HG03039 (cell line): ENCODE measurements at regions not wholly inside any gene's neighbourhood (a gene's known extent, or its start where the extent isn't known, plus 50 kb on each side); places are given as distances from the start of the nearest gene placed in this dataset.

Source experiments
- ATAC-seq: cut with Tn5 transposase; IDR thresholded peaks from one replicate; pipeline ENCODE4 v1.9.1; 2021; ENCODE audit warnings: mild to moderate bottlenecking, moderate library complexity; ENCODE audit not compliant: unreplicated experiment

DNA sequence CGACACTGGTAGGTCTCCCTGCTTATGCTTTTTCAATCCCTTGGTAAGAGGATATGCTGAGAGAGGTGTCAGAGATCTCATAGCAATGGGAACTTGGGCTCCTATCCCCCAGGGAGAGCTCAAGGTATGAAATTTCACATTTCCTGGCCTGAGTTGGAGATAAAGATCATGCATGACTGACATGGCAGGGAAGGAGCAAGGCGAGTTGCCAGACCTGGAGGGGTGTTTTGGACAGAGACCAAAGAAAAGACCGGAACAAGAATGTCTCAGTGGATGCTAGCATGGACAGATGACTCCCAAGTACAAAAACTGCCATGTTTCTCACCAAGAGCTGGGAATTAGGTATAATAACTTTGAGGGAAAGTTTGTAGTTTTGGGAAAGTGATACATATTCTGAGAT, 334.1 kb upstream of the B3GALT2 start:
- ATAC-seq: no peak

DNA sequence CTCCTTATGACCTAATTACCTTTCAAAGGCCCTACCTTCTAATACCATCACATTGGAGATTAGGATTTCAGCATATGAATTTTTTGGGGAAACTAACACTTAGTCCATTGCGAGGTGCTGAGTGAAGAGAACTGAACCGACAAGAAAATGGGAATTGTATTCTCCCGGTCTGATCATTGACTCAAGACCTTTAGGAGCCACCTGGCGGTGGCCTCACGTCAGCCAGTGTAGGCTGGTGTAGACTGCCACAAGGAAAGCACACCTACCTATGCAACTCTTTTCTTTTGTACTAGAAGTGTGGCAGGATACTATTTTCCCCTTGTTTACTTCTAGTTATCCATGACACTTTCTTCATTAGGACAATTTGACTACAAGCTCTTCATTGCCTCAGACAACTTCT, 333.5 kb upstream of the B3GALT2 start:
- no peak for ATAC-seq

DNA sequence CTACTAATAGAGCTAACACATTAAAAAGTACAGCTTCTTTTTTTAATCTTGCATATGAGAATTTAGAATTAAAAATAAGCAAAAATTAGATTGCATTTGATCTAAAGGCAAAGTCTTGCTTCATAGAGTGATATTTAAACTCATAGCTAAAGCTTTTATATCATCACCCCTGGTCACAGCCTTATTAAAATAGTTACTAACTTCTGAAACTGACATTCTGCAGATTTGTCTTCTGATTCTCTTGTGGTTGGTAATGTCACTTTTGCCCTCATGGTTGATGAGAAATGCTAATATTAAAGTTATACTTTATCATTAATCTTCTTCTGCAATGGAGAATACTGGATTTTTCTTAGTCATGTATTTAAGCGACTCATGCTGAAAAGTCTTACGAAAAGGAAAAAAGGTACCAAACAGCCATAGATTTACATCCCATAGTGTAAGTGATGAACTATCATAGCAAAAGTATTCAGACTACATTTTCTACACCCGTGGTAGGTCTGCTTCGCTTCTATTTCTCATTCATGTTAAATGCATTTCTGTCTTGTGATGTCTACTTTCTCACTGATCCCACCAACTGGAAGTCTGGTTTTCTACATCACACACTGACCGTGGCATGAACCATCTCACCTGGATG, 330.5 kb upstream of the B3GALT2 start:
- ATAC-seq: no peak

DNA sequence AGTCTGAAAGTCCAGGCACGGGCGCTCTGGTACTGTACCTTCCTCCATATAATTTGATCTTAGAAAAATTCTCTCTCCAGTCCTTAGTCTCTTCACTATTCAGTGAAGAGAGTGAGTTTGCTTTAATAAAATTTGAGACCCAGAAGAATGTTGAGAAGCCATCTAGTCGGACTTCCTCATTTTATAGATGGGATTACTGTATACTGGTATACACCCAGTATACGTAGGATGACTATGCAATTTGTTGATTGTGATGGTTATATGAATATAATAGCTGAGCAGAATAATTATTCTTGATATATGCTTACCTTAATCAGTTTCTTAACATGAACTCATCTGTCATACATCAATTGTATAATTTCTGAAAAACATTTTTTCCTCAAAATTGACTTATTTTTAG, 328.0 kb upstream of the B3GALT2 start:
- ATAC-seq: no peak

DNA sequence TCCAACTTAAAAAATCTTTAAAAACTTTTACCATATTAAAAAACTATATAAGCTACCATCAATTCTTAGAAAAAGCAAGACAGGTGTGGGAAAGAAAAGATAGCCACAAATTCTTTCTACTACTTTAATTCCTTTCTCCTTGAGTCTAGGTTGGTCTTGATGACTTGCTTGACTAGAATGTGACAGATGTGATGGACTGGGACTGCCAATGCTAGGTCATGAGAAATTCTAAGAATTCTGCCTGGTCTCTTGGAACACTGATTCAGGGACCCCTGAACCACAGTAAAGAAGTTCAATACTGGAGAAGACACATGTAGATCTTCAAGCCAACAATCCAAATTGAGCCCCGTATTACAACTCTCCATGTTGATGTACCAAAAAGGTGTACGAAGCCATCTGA, 326.6 kb upstream of the B3GALT2 start:
- ATAC-seq: no peak

DNA sequence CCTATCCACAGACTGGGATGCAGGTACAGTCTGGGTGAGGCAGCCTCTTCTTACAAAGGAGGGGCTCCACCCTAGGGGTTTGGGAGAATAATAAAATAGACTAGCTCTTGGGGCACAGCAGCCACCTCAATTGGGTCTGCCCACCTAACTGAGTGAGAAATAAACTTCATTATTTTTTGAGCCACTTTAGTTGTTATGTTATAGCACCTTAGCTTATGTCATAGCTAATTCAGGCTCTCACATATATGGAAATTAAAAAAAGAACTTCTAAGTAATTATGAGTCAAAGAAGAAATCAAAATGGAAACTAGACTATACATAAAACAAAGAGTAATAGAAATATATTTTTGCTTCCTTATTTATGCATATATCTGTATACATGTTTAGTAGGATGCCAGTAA, 318.5 kb upstream of the B3GALT2 start:
- no peak for ATAC-seq

DNA sequence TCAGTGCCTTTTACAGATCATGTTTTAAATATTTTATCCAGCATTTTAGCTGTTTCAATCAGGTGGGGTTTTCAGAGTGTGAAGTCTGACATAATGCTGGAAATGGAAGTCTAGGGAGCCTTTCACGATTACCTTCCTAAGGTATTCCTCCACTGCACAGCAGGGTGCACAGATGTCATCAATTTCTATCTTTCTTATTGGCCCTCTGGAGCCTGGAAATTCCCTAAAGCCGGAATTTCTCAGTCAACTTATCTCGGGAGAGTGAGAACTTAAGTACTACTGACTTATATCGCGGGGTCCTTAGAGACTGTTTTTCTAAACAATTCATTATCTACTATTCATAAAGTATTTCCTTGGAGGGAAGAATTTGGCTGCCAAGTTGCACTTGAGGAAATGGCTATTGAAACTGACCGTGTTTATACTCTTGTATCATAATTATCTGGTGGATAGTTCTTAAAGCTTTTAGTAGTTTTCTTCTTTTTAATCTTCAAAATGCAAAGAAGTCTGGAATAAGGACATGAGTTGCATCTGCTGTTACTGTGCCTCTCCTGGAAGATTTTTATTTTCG, 311.8 kb upstream of the B3GALT2 start:
- no peak for ATAC-seq

DNA sequence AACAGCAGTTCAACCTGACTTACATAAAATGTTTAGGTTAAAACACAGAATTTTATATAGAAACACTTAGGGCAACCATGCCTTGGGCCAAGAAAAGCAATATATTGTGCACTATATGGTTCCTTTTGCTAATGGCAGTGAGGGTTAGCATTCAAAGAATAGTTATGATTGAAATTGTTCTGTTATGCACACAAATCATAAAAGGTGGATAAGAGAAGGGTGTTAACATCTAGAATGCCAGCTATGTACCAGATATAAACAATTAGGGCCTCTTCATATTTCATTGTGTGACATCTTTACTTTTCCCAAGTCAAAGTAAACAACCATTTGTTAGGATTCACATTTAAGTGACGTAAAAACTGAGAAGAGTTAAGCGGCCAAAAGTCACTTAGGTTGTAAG, 308.0 kb upstream of the B3GALT2 start:
- no peak for ATAC-seq

DNA sequence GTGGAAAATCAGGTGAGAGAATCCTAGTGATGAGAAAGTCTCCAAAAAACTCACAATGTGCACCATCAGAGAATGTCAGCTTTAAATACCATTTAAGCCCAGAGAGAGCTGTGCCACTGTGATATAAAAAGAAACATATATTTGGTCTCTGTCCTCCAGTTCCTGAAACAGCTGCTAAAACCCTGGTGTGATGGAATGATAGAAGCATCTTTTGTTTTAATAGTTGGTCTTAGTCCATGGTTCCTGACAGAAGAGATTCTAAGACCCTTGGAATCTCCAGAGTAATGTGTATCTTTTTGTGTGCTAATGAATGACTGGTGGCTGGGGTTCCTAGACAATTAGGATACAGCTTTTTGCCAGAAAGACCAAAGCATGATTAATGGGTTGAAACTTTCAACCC, 302.8 kb upstream of the B3GALT2 start:
- ATAC-seq: no peak

DNA sequence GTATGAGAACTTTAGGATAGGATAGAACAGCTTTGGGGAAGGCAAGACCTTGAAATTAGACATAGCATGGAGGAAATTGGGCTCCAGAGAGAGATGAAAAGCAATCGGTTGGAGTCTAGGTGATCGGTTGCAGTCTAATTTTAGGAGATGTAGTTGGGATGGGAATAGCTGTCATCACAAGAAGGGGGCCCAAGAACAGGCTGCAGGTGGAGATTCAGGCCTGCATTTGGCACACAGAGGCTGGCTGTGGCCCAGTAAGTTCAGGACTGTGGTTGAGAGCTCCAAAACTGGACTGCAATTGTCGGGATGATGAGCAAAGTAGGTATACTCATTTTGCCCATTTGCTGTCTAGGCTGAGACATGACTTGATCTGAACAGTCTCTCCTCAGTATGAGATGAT, 301.3 kb upstream of the B3GALT2 start:
- ATAC-seq: no peak

DNA sequence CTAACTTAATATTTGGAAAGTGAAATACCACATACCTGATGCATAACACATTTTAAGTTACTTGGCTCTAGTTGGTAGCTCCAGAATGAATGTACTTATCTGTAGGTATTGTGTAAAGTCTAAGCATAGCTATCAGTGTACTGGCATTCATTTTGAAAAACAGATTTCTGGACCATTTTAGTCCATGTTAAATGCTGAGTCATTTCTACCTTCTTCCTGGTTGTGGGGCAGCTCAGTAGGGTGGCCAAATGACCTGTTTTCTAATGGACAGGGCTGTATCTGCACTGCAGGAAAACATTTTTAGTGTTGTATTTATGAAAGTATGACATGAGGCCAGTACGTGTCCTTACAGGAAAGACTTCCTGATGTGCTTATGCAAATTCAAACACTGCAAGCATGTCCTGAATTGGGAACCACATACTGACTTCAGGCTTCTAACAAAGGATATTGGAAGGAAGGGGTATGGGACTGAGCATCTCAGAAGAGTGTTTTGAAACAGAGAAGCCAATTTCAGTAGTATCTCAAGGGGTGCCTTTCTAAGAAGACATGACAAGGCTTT, 300.3 kb upstream of the B3GALT2 start:
- ATAC-seq: no peak

DNA sequence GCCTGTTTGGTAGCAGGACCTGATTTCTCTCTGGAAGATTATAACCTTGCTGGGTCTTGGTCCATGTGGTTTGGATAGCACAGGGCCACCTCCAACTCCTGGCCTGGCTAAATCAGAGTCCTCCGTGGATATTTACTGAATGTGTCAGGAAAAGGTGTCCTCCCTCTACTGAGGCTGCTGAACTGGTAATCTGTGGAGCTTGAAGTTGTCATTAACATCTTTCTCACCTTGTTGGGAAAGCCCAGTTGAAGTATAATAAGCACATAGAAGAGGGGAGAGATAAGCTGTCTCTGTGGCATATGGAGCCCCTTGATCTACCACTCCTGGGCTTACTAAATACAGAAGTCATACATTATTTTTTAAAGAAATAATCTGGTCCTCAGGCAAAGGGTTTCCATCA, 294.3 kb upstream of the B3GALT2 start:
- ATAC-seq: no peak

DNA sequence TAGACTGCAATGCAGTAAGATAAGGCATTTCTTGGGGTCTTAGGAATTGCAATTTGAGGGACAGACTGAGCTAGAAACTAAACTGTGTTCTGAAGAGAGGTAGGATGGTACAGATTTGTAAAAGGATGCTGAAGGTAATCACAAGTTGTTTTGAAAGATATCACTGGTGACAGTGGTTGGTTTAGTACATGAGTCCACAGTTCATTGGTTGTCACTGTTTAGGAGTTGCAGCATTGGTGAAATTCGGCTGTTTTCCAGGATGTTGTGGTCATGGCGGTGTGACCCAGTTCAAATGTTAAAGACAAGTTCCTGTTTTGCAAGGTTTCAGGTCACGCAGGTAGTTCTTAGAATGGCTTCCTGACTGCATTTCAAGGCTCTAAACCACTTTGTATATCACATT, 292.8 kb upstream of the B3GALT2 start:
- peak; percentile 97 for ATAC-seq

DNA sequence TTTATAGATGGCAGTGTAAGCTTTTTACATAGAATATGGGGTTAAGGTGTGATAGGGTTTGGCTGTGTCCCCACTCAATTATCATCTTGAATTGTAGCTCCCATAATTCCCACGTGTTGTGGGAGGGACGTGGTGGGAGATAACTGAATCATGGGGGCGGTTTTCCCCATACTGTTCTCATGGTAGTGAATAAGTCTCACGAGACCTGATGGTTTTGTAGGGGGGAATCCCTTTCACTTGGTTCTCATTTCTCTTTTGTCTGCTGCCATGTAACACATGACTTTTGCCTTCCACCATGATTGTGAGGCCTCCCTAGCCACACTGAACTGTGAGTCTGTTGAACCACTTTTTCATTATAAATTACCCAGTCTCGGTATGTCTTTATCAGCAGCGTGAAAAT, 290.3 kb upstream of the B3GALT2 start:
- ATAC-seq: no peak

DNA sequence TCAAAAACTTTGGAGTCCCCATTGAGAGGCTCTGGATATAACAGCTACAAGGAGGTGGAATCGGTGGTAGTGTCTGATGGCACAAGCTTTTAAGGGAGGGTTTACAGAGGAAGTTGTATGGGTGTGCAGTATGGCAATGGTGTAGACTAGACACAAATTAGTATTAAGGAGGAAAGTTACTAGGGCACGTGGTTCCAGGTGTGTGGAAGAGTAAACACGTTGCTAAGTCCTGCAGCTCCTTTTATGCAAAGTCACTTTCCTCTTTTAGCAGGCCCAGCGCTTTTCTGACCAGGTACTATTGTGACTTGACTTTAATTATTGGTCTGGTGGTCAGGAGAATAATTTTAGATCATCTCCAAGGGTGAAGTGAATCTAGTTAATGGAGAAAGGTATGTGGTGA, 287.5 kb upstream of the B3GALT2 start:
- no peak for ATAC-seq

DNA sequence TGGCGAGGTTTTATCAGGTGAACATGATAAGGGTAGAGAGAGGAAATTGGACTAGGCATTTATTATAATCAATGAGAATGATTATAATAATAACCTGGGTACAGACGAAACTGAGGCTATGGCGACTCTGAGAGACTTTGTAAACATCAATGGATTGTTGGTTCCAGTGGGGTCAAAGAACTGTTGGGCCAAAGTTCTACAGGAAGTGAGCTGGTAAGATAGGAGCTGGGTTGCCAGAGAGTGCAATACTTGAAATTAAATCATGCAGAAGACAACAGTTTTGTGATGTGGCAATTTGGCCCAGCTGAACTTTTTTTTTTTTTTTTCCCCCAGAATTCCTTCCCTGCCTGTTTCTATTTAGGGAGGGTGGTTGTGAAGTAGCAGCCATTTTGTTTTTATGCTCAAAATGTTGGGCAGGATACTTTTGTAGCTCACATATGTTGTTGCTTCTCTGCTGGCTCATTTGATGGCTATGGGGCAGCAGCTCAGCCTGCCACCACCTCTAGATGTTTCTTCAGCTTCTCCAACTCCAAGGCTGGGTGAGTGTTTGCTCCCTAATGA, 286.5 kb upstream of the B3GALT2 start:
- ATAC-seq: no peak

DNA sequence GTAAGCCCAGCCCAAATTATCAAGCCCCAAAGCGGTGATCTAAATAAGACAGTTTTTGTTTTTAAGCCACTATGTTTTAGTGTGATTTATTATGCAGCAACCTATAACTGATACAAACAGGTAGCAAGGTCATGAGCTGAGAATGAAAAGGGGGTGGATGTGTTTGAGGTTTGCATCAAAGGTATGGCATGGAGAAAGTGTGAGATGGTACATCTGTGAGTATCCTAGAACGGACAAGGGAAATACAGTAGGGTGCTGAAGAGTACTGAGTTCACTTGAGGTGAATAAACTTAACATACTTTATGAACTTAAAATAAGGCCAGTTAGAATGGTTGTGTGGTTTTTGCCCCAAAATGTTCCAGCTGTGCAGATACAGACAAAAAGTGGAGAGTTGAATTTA, 286.0 kb upstream of the B3GALT2 start:
- no peak for ATAC-seq

DNA sequence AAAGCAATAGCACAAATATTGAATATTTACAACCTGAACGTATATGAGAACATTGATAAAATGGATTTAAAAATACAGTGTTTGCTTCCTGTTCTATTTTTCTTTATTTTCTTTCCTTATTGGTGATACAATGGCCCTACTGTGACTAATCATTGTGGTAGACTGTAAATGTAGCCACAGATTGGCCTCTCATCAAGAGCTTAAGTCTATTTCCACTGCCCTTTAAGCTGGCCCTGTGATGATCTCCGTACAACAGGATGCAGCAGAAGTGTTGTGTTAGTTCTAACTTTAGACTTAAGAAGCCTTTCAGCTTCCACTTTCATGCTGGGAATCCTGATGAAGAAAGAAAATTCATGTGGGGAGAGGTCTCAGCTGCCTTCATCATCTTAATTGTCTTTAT, 285.6 kb upstream of the B3GALT2 start:
- ATAC-seq: no peak

DNA sequence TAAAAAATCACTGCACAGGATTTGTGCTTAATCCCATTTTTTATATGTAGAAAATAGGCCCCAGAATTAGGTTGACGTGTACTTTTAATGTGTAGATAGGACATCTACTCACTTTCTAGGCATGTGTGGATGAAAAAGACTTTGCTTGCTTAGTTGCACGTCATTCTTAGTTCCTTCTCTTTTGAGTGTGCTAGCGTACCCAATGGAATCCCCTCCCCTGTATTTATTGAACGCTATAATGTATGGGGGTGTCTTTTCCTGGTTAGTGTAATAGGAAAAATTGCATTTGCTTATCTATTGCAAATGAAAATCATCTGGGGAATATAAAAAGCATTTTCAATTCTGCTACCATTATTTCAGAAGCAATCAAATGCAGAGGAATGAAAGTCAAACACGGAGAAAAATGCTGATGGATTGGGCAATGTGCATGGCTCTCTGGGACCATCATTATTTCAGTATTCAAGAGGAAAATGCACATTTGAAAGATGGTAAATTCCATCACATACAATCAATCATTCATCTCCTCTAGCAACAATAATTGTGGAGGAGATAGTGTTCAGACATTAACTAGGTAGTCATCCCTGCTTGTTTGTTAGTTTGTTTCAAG, 277.0 kb upstream of the B3GALT2 start:
- no peak for ATAC-seq

DNA sequence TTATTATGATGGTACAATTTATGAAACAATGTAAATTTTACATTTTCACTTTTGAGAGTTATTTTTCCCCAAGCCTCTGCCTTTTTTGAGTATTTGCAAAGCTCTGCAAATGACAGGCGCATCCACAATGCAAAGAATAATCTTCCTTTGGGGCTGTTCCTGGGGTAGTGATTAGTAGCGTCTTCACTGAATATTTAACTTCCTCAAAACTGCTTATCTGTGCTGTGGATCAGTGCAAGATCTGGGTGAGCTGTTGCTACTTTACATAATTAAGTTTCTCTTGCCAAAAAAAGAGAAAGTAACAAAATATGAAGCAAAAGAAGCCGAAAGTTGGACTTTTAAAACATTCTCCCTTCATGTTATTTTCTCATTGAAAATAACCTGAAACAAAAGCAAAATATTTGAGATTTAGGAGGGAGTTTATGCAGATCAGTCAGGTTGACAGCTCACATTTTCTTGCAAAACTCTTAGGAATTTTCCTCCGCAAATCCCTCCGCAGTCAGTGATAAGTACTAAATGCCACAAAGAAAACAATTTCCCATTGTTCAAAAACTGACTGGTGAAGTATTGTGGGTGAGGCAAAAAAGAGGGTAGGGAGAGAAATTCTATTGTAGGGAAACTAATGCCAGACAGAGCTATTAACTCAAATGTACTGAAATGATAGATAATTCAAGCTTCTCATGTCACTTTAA, 276.4 kb upstream of the B3GALT2 start:
- no peak for ATAC-seq

DNA sequence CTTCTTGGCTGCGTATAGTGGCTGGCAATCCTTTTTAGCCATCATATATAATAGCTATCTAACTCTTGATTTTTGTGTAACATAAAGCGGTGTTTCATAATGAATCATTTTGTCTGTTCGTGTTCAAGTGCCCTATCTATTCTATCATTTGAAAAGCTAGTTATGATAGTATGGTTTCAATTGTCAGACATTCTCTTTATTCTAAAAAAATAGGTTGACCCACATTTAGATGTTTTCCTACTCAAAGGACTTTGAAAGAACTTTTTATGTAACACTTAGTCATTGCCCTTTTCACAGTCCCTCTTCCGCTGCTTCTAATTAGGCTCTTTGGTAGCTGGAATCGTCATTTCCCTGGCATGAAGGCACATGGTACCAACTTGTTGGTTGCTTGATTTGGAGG, 272.2 kb upstream of the B3GALT2 start:
- no peak for ATAC-seq

DNA sequence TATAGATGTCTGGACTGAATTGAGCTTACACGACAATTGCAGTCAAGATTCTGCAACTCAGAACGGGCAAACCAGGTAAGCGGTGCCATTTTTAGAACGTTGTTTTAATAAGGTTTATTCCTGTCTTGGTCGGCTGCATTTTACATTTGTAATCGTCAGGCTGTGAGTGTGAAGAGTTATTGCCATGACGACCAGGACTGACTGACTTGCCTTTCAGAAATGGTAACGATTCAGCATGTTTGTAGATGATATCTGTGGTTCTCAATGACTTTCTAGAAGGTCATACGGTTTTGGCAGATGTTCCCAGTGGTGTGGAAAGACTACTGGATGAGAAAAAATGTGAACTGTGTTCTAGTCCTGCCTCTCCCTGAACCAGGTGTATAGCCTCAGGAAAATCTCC, 271.3 kb upstream of the B3GALT2 start:
- no peak for ATAC-seq
